Pancreas (tissue), 10 donors: ENCODE measurements at regions not wholly inside any gene's neighbourhood (a gene's known extent, or its start where the extent isn't known, plus 50 kb on each side); places are given as distances from the start of the nearest gene placed in this dataset.

Source experiments
- ATAC-seq, 4 donors: fragments of 200-7000 bp; cut with Tn5 transposase; one replicate each; pipeline versions ENCODE4 v1.8.0 to v1.9.1; 2020; ENCODE audit warnings: mild to moderate bottlenecking in 4 of 4, moderate library complexity in 4 of 4
- DNase-seq, 6 donors: peaks; one replicate each; pipeline ENCODE4 v3.0.0-alpha.2; 2020
- FAIRE-seq: peaks from 2 replicates; lab custom pipeline; 2012; peaks lifted over from hg19 to GRCh38; lab: Jason Lieb, UNC
- H3K27ac ChIP-seq, 4 donors: fragments of 200-600 bp; sonication (generic); 1 replicate in 3 of 4; 2 replicates in 1 of 4; pipeline versions ENCODE4 v1.5.0 to v1.8.0; 2020
- H3K27me3 ChIP-seq, 4 donors: fragments of 200-600 bp; one replicate each; pipeline ENCODE4 v1.8.0; 2021
- H3K36me3 ChIP-seq, 3 donors: fragments of 200-600 bp; sonication (generic) in 1 of 3; one replicate each; pipeline versions ENCODE4 v1.5.0 to v1.8.0; 2020 to 2021
- H3K4me1 ChIP-seq, 3 donors: fragments of 200-600 bp; one replicate each; pipeline ENCODE4 v1.8.0; 2021
- H3K4me3 ChIP-seq, 4 donors: fragments of 200-600 bp; sonication (generic) in 2 of 4; one replicate each; pipeline versions ENCODE4 v1.5.0 to v1.8.0; 2020 to 2021
- H3K9me3 ChIP-seq, 4 donors: fragments of 200-600 bp; one replicate each; pipeline ENCODE4 v1.8.0; 2021
- CTCF ChIP-seq, 4 donors: fragments of 200-600 bp; sonication (generic) in 3 of 4; IDR thresholded peaks; one replicate each; pipeline versions ENCODE4 v1.5.0 to v1.8.0; 2021; ENCODE audit warnings: antibody characterized with exemption in 4 of 4
- WGBS, 2 donors: extraction: QIAGEN DNeasy Blood & Tissue Kit; methylation state at CpG; one replicate each; pipeline ENCODE4 v1.1.7; 2013; 5-methylcytosine and 5-hydroxymethylcytosine counted together
- intact Hi-C, 3 donors: fragments of 100-400 bp; cut with DNase I; formaldehyde crosslinking; loops; one replicate each; pipeline versions ENCODE4 v1.11.1 to v1.14.2; 2022
- donor health status: healthy with polysubstance abuse.
- donor health status: DM: no; HTN: no; CAD: no; lungs with moderate emphysema.
- donor health status: DM: no; HTN: no; CAD: no.
- donor health status: control.
- donor health status: control.
- donor health status: Bipolar disorder and iron deficiency.
- donor health status: DM: yes; HTN: yes; CAD: no.
- donor health status: DM: no; HTN: no; CAD: no.
- donor health status: DM: no; HTN: no; CAD: no.
- donor health status: DM: yes; HTN: yes; CAD: no.

GRCh38 chr15:24901409-24901808 is 53.4 kb upstream of the SNRPN start:
- ATAC-seq, result peak in 2 of 4 donors; percentile 26 to 28

More at GRCh38 chr15:24901409-24901808, 53.4 kb upstream of the SNRPN start:
- FAIRE-seq, result no peak
- DNase-seq, result no peak
- intact Hi-C loops, result no loop called here
- no peak for TF ChIP-seq CTCF (IDR thresholded peaks at IDR 0.05)
- Histone ChIP-seq H3K4me1 (no peaks in the 10 kb centered on the region), H3K27ac (no peak overlapping the region), H3K36me3 (no peaks in the 10 kb centered on the region), H3K27me3 (no peaks in the 10 kb centered on the region), H3K4me3 (no peak overlapping the region), H3K9me3 (no peaks in the 10 kb centered on the region)
- WGBS, 2 donors, result 22 to 23% methylated on average over 3 of the region's 3 CpGs
